ENCODE measurements at regions not wholly inside any gene's neighbourhood (a gene's known extent, or its start where the extent isn't known, plus 50 kb on each side); places are given as distances from the start of the nearest gene placed in this dataset.

GRCh38 chr13:37207691-37208451 lies 102.4 kb upstream of the CSNK1A1L start:
- no peak for TF ChIP-seq POLR2AphosphoS5 (IDR thresholded peaks at IDR 0.05)
- TF ChIP-seq, protein P1, sequence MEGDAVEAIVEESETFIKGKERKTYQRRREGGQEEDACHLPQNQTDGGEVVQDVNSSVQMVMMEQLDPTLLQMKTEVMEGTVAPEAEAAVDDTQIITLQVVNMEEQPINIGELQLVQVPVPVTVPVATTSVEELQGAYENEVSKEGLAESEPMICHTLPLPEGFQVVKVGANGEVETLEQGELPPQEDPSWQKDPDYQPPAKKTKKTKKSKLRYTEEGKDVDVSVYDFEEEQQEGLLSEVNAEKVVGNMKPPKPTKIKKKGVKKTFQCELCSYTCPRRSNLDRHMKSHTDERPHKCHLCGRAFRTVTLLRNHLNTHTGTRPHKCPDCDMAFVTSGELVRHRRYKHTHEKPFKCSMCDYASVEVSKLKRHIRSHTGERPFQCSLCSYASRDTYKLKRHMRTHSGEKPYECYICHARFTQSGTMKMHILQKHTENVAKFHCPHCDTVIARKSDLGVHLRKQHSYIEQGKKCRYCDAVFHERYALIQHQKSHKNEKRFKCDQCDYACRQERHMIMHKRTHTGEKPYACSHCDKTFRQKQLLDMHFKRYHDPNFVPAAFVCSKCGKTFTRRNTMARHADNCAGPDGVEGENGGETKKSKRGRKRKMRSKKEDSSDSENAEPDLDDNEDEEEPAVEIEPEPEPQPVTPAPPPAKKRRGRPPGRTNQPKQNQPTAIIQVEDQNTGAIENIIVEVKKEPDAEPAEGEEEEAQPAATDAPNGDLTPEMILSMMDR (IDR thresholded peaks at IDR 0.05 in 8 of 11, conservative IDR thresholded peaks at IDR 0.05 in 3 of 11), result no peak
